Right atrium auricular region (tissue), 2 donors: ENCODE measurements at regions not wholly inside any gene's neighbourhood (a gene's known extent, or its start where the extent isn't known, plus 50 kb on each side); places are given as distances from the start of the nearest gene placed in this dataset.

Source experiments
- DNase-seq: peaks from one replicate; pipeline ENCODE4 v3.0.0-alpha.2; 2019; ENCODE audit warnings: low spot score
- H3K27ac ChIP-seq, 2 donors: fragments of 200-600 bp; sonication (generic); 1 replicate in 1 of 2; 2 replicates in 1 of 2; pipeline ENCODE4 v1.5.1; 2016 to 2019
- H3K27me3 ChIP-seq, 2 donors: fragments of 200-600 bp; sonication (generic); one replicate each; pipeline versions ENCODE4 v1.5.1 to v1.6.0; 2017 to 2019
- H3K36me3 ChIP-seq: fragments of 200-600 bp; sonication (generic); one replicate; pipeline ENCODE4 v1.5.1; 2016
- H3K4me1 ChIP-seq, 2 donors: fragments of 200-600 bp; sonication (generic); one replicate each; pipeline versions ENCODE4 v1.5.1 to v1.6.0; 2017 to 2019
- H3K4me3 ChIP-seq, 2 donors: fragments of 200-600 bp; sonication (generic); 1 replicate in 1 of 2; 2 replicates in 1 of 2; pipeline ENCODE4 v1.5.1; 2017 to 2019; ENCODE audit warnings: mild to moderate bottlenecking in 1 of 2, moderate library complexity in 1 of 2
- H3K9me3 ChIP-seq, 2 donors: fragments of 200-600 bp; sonication (generic); one replicate each; pipeline ENCODE4 v1.5.1; 2019
- CTCF ChIP-seq, 2 donors: fragments of 200-600 bp; sonication (generic); IDR thresholded peaks; one replicate each; pipeline ENCODE4 v1.5.1; 2019; ENCODE audit warnings: antibody characterized with exemption in 2 of 2

- Histone ChIP-seq H3K27me3 (no peaks in the 10 kb centered on the region), H3K4me3 (no peak overlapping the region)
- no peak for TF ChIP-seq CTCF (IDR thresholded peaks at IDR 0.05)
These were observed 131.4 kb downstream of the AKAIN1 start for GRCh38 chr18:5065615-5066014.

GRCh38 chr18:5064841-5065370 lies 132.2 kb downstream of the AKAIN1 start:
- no peak overlapping the region for H3K4me3 ChIP-seq
- H3K27me3 ChIP-seq = no peaks in the 10 kb centered on the region
- no peak for DNase-seq
- H3K27ac ChIP-seq = no peak overlapping the region
- no peak for TF ChIP-seq CTCF (IDR thresholded peaks at IDR 0.05)
- H3K4me1 ChIP-seq = no peaks in the 10 kb centered on the region
- no peaks in the 10 kb centered on the region for H3K9me3 ChIP-seq
- no peaks in the 10 kb centered on the region for H3K36me3 ChIP-seq

More at GRCh38 chr18:5065615-5066014, 131.4 kb downstream of the AKAIN1 start:
- no peaks in the 10 kb centered on the region for H3K36me3 ChIP-seq
- H3K9me3 ChIP-seq = no peaks in the 10 kb centered on the region
- DNase-seq = no peak
- H3K4me1 ChIP-seq = no peaks in the 10 kb centered on the region
- no peak overlapping the region for H3K27ac ChIP-seq

DNA sequence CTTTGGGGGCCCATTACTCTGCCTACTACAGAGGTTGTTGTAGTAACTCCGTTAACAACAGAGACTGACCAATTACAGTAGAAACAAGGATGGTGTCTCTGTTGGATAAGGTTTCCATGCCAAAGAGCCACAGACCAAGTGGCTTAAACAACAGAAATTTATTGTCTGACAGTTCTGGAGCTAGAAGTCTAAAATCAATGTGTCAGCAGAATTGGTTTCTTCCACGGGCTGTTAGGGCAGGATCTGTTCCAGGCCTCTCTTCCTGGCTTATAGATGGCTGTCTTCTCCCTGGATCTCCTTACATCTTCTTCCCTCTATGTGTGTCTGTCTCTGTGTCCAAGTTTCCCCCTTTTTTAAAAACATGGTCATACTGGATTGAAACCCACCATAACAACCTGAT lies 135.3 kb downstream of the AKAIN1 start:
- no peak for TF ChIP-seq CTCF (IDR thresholded peaks at IDR 0.05)
- Histone ChIP-seq H3K4me1 (no peaks in the 10 kb centered on the region), H3K9me3 (no peaks in the 10 kb centered on the region), H3K36me3 (no peaks in the 10 kb centered on the region), H3K27ac (no peak overlapping the region), H3K4me3 (no peak overlapping the region), H3K27me3 (no peaks in the 10 kb centered on the region)
- DNase-seq = no peak

DNA sequence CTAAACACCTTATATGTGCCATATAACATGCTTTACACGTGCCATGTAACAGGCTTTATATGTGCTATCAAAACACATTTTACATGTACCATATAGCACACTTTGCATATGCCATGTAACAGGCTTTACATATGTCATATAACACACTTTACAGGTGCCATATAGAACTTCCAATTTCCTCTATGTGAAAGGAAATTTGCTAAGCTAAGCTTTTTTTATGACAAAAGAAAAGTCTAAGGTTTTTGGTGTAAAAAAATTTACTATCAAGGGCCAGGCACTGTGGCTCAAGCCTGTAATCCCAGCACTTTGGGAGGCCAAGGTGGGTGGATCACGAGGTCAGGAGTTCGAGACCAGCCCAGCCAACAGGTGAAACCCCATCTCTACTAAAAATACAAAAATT lies 136.5 kb downstream of the AKAIN1 start:
- Histone ChIP-seq H3K36me3 (no peaks in the 10 kb centered on the region), H3K9me3 (no peaks in the 10 kb centered on the region), H3K27ac (no peak overlapping the region), H3K4me3 (no peak overlapping the region), H3K4me1 (no peaks in the 10 kb centered on the region), H3K27me3 (no peaks in the 10 kb centered on the region)
- TF ChIP-seq CTCF (IDR thresholded peaks at IDR 0.05) = no peak
- DNase-seq = no peak

- Histone ChIP-seq H3K27me3 (no peaks in the 10 kb centered on the region), H3K27ac (no peak overlapping the region), H3K36me3 (no peaks in the 10 kb centered on the region), H3K9me3 (no peaks in the 10 kb centered on the region), H3K4me3 (no peak overlapping the region), H3K4me1 (no peaks in the 10 kb centered on the region)
- no peak for DNase-seq
- no peak for TF ChIP-seq CTCF (IDR thresholded peaks at IDR 0.05)
These were observed 137.4 kb downstream of the AKAIN1 start for GRCh38 chr18:5059696-5060032.
